ENCODE measurements at regions not wholly inside any gene's neighbourhood (a gene's known extent, or its start where the extent isn't known, plus 50 kb on each side); places are given as distances from the start of the nearest gene placed in this dataset.

GRCh38 chr1:79255421-79255820 lies 248.9 kb upstream of the ADGRL4 start:
- DNase-seq (ENCODE audit: low read depth in 1 of 2, low spot score in 1 of 2) = no peak
- no peaks in the 10 kb centered on the region for H3K27me3 ChIP-seq (ENCODE audit: insufficient read depth, poor library complexity, severe bottlenecking)
- no peak overlapping the region for H3K4me3 ChIP-seq (replicated peaks; ENCODE audit: insufficient read depth, low read length)
- TF ChIP-seq REST (IDR thresholded peaks at IDR 0.05; ENCODE audit: insufficient replicate concordance, low read depth) (no peak), SPI1 (IDR thresholded peaks at IDR 0.05; ENCODE audit: borderline replicate concordance, low read depth) (no peak), POLR2AphosphoS5 (IDR thresholded peaks at IDR 0.05; ENCODE audit: low read depth) (no peak)
- H3K27ac ChIP-seq (replicated peaks) = no peak overlapping the region

GRCh38 chr1:79252598-79252997 lies 246.1 kb upstream of the ADGRL4 start:
- TF ChIP-seq CTCF (IDR thresholded peaks at IDR 0.05; ENCODE audit: insufficient read depth, low read length) = no peak
- no peak for TF ChIP-seq GABPA (IDR thresholded peaks at IDR 0.05; ENCODE audit: low read depth)
- no peak for TF ChIP-seq SPI1 (IDR thresholded peaks at IDR 0.05; ENCODE audit: borderline replicate concordance, low read depth)
- no peak for TF ChIP-seq POLR2AphosphoS5 (IDR thresholded peaks at IDR 0.05; ENCODE audit: low read depth)
- no peak for TF ChIP-seq REST (IDR thresholded peaks at IDR 0.05; ENCODE audit: insufficient replicate concordance, low read depth)
- no peak for DNase-seq (ENCODE audit: low read depth in 1 of 2, low spot score in 1 of 2)

GRCh38 chr1:79239840-79240239 lies 233.3 kb upstream of the ADGRL4 start:
- Histone ChIP-seq H3K27ac (replicated peaks) (no peak overlapping the region), H3K4me3 (replicated peaks; ENCODE audit: insufficient read depth, low read length) (no peak overlapping the region), H3K27me3 (ENCODE audit: insufficient read depth, poor library complexity, severe bottlenecking) (no peaks in the 10 kb centered on the region)
- no peak for DNase-seq (ENCODE audit: low read depth in 1 of 2, low spot score in 1 of 2)
- TF ChIP-seq GABPA (IDR thresholded peaks at IDR 0.05; ENCODE audit: low read depth) = no peak
- no peak for TF ChIP-seq CTCF (IDR thresholded peaks at IDR 0.05; ENCODE audit: insufficient read depth, low read length)
- TF ChIP-seq REST (IDR thresholded peaks at IDR 0.05; ENCODE audit: insufficient replicate concordance, low read depth) = no peak
- no peak for TF ChIP-seq SPI1 (IDR thresholded peaks at IDR 0.05; ENCODE audit: borderline replicate concordance, low read depth)
- TF ChIP-seq POLR2AphosphoS5 (IDR thresholded peaks at IDR 0.05; ENCODE audit: low read depth) = no peak

More at GRCh38 chr1:79252598-79252997, 246.1 kb upstream of the ADGRL4 start:
- H3K4me3 ChIP-seq (replicated peaks; ENCODE audit: insufficient read depth, low read length) = no peak overlapping the region
- no peak overlapping the region for H3K27ac ChIP-seq (replicated peaks)
- H3K27me3 ChIP-seq (ENCODE audit: insufficient read depth, poor library complexity, severe bottlenecking) = no peaks in the 10 kb centered on the region
